Adipocyte (in vitro differentiated cells): ENCODE measurements at regions not wholly inside any gene's neighbourhood (a gene's known extent, or its start where the extent isn't known, plus 50 kb on each side); places are given as distances from the start of the nearest gene placed in this dataset.

Source experiments
- DNase-seq: peaks from one replicate; pipeline ENCODE4 v3.0.0-alpha.2; 2015; ENCODE audit warnings: low read depth
- H3K27me3 ChIP-seq: replicated peaks from 2 replicates; pipeline ENCODE4 v1.7.0; 2013; ENCODE audit warnings: mild to moderate bottlenecking, low read length, moderate library complexity; ENCODE audit not compliant: control insufficient read depth, insufficient read depth
- H3K36me3 ChIP-seq: 2 replicates; pipeline ENCODE4 v1.7.0; 2013; ENCODE audit warnings: low read length, mild to moderate bottlenecking, moderate library complexity; ENCODE audit not compliant: control insufficient read depth, insufficient read depth, severe bottlenecking
- H3K4me1 ChIP-seq: 2 replicates; pipeline ENCODE4 v1.7.0; 2013; ENCODE audit warnings: mild to moderate bottlenecking, low read length, moderate library complexity; ENCODE audit not compliant: control insufficient read depth, insufficient read depth
- H3K4me3 ChIP-seq: 2 replicates; pipeline ENCODE4 v1.7.0; 2013; ENCODE audit warnings: mild to moderate bottlenecking, low read length, moderate library complexity
- H3K9ac ChIP-seq: 2 replicates; pipeline ENCODE4 v1.7.0; 2013; ENCODE audit warnings: mild to moderate bottlenecking, low read length, moderate library complexity
- H3K9me3 ChIP-seq: 2 replicates; pipeline ENCODE4 v1.7.0; 2013; ENCODE audit warnings: mild to moderate bottlenecking, low read length, moderate library complexity; ENCODE audit not compliant: control insufficient read depth

DNA sequence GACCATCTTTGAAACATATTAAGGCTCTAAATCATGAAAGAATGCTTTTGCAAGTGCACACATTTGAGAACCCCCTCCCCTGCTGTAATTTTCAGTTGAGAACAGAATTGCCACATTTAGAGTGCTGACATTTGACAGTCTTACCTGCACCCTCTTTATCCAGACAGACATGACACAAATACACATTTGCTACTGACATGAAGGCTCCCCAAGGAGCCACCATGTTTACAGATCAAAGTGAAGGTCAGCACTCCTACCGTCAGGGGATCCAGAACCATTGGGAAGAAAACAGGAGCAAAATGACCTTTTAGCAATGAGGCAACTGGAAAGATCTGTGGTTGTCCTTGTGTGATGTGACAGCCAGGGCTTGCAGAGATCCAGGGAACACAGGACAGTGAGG lies 315.4 kb upstream of the CNR1 start:
- no peaks in the 10 kb centered on the region for H3K4me1 ChIP-seq

DNA sequence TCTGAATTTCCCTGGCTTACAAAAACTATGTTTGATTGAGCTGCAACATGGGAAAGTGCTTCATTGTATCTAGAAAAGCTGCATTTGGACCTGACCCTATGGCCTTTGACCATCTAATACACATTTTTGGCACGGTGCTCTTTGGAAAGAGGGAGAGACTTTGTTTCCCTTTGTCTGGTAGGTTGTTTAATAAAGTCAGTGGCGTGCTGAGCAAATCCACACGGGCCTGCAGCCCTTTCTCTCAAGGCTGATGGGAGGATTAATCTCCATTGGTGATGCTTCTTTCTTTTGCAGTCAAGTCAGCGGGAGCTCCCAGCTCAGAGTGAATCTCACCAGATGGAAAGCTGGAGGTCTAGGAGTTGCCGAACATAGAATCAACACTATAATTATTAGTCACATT lies 314.7 kb upstream of the CNR1 start:
- Histone ChIP-seq H3K4me3 (no peak overlapping the region), H3K27me3 (peaks cover 2% of the 10 kb centered on the region), H3K4me1 (no peaks in the 10 kb centered on the region), H3K9me3 (peaks cover 28% of the 10 kb centered on the region), H3K36me3 (no peaks in the 10 kb centered on the region), H3K9ac (no peak overlapping the region)
- DNase-seq: no peak

More for the DNA sequence above, 315.4 kb upstream of the CNR1 start:
- Histone ChIP-seq H3K27me3 (peaks cover 2% of the 10 kb centered on the region), H3K36me3 (no peaks in the 10 kb centered on the region), H3K9me3 (peaks cover 29% of the 10 kb centered on the region), H3K4me3 (no peak overlapping the region), H3K9ac (no peak overlapping the region)
- DNase-seq: no peak

DNA sequence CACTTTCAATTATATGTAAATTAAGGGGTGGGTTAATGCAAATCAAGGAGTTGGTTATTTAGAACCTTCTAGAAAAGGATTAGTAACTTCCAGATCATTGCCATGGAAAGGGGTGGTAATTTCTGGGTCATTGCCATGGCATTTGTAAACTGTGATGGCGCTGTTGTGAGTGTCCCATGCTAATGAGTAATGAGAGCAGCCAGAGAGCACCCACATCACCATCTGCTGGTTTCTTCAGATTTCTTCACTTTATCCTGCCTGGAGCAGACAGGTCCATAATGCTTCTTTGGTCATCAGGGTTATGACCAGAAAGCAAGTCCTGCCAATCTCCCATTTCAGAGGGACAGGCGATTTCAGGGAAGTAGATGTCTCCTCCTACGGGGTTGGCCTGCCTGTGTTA lies 311.3 kb upstream of the CNR1 start:
- no peaks in the 10 kb centered on the region for H3K36me3 ChIP-seq
- peaks cover 2% of the 10 kb centered on the region for H3K27me3 ChIP-seq
- DNase-seq: no peak
- no peak overlapping the region for H3K4me3 ChIP-seq
- H3K9ac ChIP-seq: no peak overlapping the region
- no peaks in the 10 kb centered on the region for H3K9me3 ChIP-seq
- no peaks in the 10 kb centered on the region for H3K4me1 ChIP-seq

DNA sequence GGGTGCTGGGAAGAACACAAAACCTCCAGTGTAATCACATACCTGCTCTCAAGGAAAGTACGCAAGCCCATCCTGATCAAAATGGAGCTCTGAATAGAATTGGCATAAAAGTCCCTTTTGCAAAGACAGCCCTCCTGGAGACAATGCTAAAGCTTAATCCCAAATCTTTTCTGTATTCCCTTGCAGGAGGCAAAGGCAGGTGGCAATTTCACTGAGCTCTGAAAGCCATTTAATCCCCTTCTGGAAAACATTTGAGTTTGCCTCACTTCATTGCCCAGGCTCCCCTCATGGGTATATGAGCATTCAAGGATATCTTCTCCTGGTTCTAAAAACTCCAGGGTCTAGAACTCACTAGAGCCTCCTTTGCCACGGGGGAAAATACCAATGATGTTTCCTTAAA lies 310.2 kb upstream of the CNR1 start:
- DNase-seq: no peak

DNA sequence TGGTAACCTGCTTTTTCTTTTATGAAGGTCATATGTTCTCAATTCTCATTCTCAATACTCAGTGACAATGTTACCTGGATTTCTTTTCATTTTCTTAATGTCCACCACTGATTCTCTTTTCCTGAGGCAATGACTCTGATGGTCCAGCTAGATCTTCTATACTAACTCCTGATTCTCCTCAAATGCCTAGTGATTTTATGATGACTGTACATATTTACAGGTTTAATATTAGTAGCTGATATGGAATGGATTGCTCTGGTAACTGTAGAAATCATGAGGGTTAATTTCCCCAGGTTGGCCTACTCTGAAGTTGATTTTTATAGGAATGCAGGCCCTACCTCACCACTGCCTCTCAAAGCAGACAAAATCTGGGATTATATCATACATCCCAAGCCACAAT lies 308.6 kb upstream of the CNR1 start:
- Histone ChIP-seq H3K36me3 (no peaks in the 10 kb centered on the region), H3K9ac (no peak overlapping the region), H3K27me3 (peaks cover 2% of the 10 kb centered on the region), H3K4me1 (no peaks in the 10 kb centered on the region), H3K4me3 (no peak overlapping the region), H3K9me3 (no peaks in the 10 kb centered on the region)
- no peak for DNase-seq

More for the DNA sequence above, 310.2 kb upstream of the CNR1 start:
- H3K4me3 ChIP-seq: no peak overlapping the region
- no peaks in the 10 kb centered on the region for H3K9me3 ChIP-seq
- no peak overlapping the region for H3K9ac ChIP-seq
- H3K4me1 ChIP-seq: no peaks in the 10 kb centered on the region
- H3K36me3 ChIP-seq: no peaks in the 10 kb centered on the region
- peaks cover 2% of the 10 kb centered on the region for H3K27me3 ChIP-seq

DNA sequence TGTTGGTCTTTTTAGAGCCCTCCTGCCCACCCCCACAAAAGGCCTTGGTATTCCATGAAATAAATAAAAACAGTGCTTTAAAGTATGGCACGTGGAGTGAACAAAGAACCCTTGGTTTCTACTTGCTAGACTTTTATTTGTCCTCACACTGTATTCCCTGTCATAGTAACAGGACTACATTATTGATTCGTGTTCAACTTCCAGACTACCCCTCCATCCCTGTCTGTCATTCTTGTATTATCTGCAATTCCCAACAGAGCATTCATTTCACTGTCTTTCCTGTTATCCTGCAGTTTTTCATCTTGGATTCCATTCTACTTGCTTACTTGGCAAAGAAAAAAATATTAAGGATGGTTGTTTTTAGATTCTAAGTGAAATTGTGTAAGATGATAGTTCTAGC lies 307.4 kb upstream of the CNR1 start:
- DNase-seq: no peak
- Histone ChIP-seq H3K36me3 (no peaks in the 10 kb centered on the region), H3K4me1 (no peaks in the 10 kb centered on the region), H3K27me3 (peaks cover 2% of the 10 kb centered on the region), H3K9ac (no peak overlapping the region), H3K9me3 (no peaks in the 10 kb centered on the region), H3K4me3 (no peak overlapping the region)

DNA sequence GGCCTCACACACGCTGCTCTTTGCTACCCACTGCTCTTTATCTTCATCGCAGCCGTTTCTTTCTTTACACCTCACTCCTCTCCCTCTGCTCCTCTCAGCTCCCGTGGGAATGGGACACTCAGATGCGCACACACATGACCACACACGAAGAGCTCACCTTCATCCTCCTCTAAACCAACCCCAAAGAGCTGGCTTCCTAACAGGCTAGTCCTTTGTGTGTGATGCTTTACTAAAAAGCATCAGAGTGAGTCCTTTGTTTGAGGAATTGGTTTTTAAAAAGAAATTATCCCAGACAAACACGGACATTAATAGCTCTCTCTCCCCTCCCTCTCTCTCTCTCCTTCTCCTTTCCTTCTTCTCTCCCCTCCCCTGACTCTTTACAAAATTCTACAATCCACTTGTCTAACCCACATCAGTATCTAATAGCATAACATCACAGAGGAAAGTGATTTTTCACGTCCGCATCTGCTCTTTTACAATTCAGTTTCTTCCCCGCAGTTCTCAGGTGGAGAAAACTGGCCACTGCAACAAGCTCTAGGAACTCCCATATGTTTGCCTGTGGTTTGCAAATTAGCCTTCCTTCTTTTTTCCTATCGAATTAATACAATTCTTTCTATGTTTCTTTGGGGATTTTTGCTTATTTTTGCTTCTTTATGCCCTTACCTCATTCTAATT lies 306.8 kb upstream of the CNR1 start:
- no peaks in the 10 kb centered on the region for H3K9me3 ChIP-seq
- H3K36me3 ChIP-seq: no peaks in the 10 kb centered on the region
- peaks cover under 1% of the 10 kb centered on the region for H3K27me3 ChIP-seq
- DNase-seq: no peak
- no peaks in the 10 kb centered on the region for H3K4me1 ChIP-seq
- no peak overlapping the region for H3K9ac ChIP-seq
- H3K4me3 ChIP-seq: no peak overlapping the region

DNA sequence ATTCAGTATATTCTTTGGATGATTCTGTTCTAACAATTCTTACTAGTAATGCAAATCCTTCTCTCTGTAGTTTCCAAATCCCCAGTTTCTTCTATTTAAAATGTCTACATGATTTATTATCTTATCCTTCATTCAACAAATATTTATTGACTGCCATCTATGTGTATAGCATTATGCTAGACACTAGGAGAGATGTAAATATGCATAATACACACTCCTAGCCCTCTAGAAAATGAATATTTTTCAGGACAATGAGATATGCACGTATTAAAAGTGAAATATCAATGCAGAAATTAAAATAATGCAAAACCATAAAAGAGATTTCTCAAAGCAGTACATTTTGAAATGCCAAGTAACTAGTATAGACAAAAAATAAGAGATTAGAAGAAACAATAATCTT lies 293.5 kb upstream of the CNR1 start:
- Histone ChIP-seq H3K4me1 (no peaks in the 10 kb centered on the region), H3K9ac (no peak overlapping the region), H3K4me3 (no peak overlapping the region), H3K36me3 (no peaks in the 10 kb centered on the region), H3K9me3 (peaks cover 4% of the 10 kb centered on the region), H3K27me3 (peaks cover 11% of the 10 kb centered on the region)
- no peak for DNase-seq

DNA sequence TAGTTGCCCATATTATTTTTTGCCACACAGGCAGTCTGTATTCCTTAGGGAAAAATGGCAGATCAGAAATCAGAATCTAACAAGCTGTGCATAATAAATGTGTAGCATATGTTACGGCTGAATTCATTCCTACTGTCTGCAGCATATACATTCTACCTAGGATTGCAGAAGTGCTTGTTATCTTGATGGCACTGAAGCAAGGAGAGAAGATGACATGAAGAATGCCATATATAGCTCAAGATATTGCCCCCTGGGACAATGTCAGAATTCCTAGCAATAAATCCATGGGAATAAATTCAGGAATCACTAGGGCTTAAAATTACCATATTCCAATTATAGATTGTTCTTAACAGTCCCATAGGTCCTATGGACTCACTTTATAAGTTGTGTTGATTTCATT lies 293.0 kb upstream of the CNR1 start:
- no peaks in the 10 kb centered on the region for H3K4me1 ChIP-seq
- peaks cover 11% of the 10 kb centered on the region for H3K27me3 ChIP-seq
- no peak overlapping the region for H3K4me3 ChIP-seq
- no peaks in the 10 kb centered on the region for H3K36me3 ChIP-seq
- DNase-seq: no peak
- no peak overlapping the region for H3K9ac ChIP-seq
- H3K9me3 ChIP-seq: peaks cover 4% of the 10 kb centered on the region

DNA sequence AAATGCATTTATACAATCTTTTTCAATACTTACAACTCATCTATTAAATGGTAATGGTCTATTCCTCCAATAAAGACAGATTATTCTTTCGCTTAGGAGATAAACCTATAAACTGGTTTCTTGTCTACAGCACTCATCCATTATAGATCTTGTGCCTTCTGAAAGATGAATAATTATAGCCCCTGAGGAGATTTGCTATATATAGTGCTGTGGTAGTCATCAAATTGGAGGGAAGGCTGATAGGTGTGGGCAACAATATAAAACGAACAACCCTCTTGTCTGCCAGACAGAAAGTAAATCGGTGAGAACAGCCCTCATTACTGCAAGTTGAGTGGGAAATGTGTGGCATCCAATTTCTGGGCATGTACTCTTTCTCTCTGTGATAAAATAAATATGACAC lies 292.5 kb upstream of the CNR1 start:
- no peak for DNase-seq
- peaks cover 10% of the 10 kb centered on the region for H3K27me3 ChIP-seq
- peaks cover 4% of the 10 kb centered on the region for H3K9me3 ChIP-seq
- H3K36me3 ChIP-seq: no peaks in the 10 kb centered on the region
- H3K4me1 ChIP-seq: no peaks in the 10 kb centered on the region
- H3K4me3 ChIP-seq: no peak overlapping the region
- no peak overlapping the region for H3K9ac ChIP-seq

DNA sequence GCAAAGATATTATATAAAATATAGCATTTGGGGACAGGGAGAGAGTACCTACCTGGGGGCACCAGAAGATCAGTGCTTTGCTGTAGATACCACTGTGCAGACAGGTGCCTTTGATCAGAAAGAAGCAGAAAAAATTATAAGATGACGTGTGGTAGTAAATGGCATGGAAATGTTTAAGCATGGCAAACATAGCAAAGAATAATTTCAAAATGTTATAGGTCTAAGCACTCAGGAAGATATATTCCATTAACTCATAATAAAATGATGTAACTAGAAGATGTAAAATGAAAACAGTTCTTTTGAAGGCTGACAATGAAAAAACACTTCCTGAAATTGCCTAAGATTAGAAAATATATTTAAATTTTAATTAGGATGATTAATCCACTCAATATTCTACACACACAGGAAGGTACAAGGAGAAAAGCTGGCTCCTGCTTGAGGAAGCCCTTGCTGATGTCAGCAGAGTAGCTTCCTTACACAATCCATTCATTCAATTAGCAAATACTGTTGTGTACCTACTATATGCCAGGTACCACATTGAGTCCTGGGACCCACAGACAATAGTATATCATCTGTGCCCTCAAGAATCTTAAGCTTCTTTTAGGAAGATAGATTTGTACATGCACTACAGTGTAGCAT lies 290.2 kb upstream of the CNR1 start:
- no peak for DNase-seq
- H3K4me3 ChIP-seq: no peak overlapping the region
- peaks cover 3% of the 10 kb centered on the region for H3K9me3 ChIP-seq
- H3K36me3 ChIP-seq: no peaks in the 10 kb centered on the region
- H3K4me1 ChIP-seq: no peaks in the 10 kb centered on the region
- H3K27me3 ChIP-seq: peaks cover 4% of the 10 kb centered on the region
- no peak overlapping the region for H3K9ac ChIP-seq

DNA sequence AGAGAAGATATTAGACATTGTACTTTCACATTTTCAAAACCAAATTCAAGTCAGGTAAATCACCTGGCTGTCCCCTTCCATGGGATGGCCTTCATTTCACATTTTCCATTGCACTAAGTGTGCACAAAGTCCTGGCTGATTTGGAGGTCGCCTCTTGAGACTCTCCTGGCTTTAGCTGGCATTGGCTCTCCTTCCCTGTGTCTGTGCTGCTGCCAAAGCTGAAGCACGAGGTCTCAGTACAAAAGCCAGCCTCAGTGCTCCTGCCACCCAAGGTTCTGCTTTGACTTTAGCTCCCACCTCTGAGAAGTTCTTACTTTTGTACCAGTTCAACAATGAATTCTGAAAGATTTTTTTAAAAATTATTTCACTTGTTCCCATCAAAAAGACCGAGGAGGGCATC lies 289.2 kb upstream of the CNR1 start:
- DNase-seq: no peak
- H3K4me3 ChIP-seq: no peak overlapping the region
- H3K27me3 ChIP-seq: no peaks in the 10 kb centered on the region
- H3K36me3 ChIP-seq: no peaks in the 10 kb centered on the region
- H3K4me1 ChIP-seq: peaks cover 4% of the 10 kb centered on the region
- H3K9me3 ChIP-seq: no peaks in the 10 kb centered on the region
- no peak overlapping the region for H3K9ac ChIP-seq
